H1 (cell line): ENCODE measurements at regions not wholly inside any gene's neighbourhood (a gene's known extent, or its start where the extent isn't known, plus 50 kb on each side); places are given as distances from the start of the nearest gene placed in this dataset.

ENCODE experiments used
- ASH2L ChIP-seq: fragments of 200-600, 300-600 bp; sonication (generic); IDR thresholded peaks from one replicate; pipeline ENCODE4 v1.7.1; 2017; ENCODE audit warnings: low read length
- KDM5A ChIP-seq: fragments of 200-600 bp; IDR thresholded peaks from 2 replicates; pipeline ENCODE4 v1.7.1; 2012; ENCODE audit warnings: mild to moderate bottlenecking, low read length, inconsistent platforms, mixed read lengths

GRCh38 chr21:16596369-16596768 is 866.6 kb downstream of the USP25 start (continued):
- TF ChIP-seq ASH2L (no peak), KDM5A (no peak)
